ENCODE measurements at regions not wholly inside any gene's neighbourhood (a gene's known extent, or its start where the extent isn't known, plus 50 kb on each side); places are given as distances from the start of the nearest gene placed in this dataset.

GRCh38 chr1:105684714-105685113, 1371.8 kb upstream of the PRMT6 start:
- no peak for TF ChIP-seq MYC (IDR thresholded peaks at IDR 0.05; ENCODE audit: low read depth, low read length)
- no peak for TF ChIP-seq CTCF (IDR thresholded peaks at IDR 0.05; ENCODE audit: low read depth, low read length)
- TF ChIP-seq MAX (IDR thresholded peaks at IDR 0.05; ENCODE audit: low read depth, low read length), result no peak
- no peak for TF ChIP-seq POLR2A (IDR thresholded peaks at IDR 0.05; ENCODE audit: extremely low read depth, insufficient read length)
- no peak for DNase-seq (ENCODE audit: low read depth)
- H3K4me3 ChIP-seq (ENCODE audit: low read depth, low read length), result no peak overlapping the region

- no peak for DNase-seq (ENCODE audit: low read depth)
- TF ChIP-seq CTCF (IDR thresholded peaks at IDR 0.05; ENCODE audit: low read depth, low read length) (no peak), MAX (IDR thresholded peaks at IDR 0.05; ENCODE audit: low read depth, low read length) (no peak), POLR2A (IDR thresholded peaks at IDR 0.05; ENCODE audit: extremely low read depth, insufficient read length) (no peak), MYC (IDR thresholded peaks at IDR 0.05; ENCODE audit: low read depth, low read length) (no peak)
- no peak overlapping the region for H3K4me3 ChIP-seq (ENCODE audit: low read depth, low read length)
Measured at GRCh38 chr1:105686026-105686425, 1370.4 kb upstream of the PRMT6 start.

- no peak for TF ChIP-seq MYC (IDR thresholded peaks at IDR 0.05; ENCODE audit: low read depth, low read length)
- no peak for TF ChIP-seq MAX (IDR thresholded peaks at IDR 0.05; ENCODE audit: low read depth, low read length)
- TF ChIP-seq CTCF (IDR thresholded peaks at IDR 0.05; ENCODE audit: low read depth, low read length), result no peak
- no peak for TF ChIP-seq POLR2A (IDR thresholded peaks at IDR 0.05; ENCODE audit: extremely low read depth, insufficient read length)
- DNase-seq (ENCODE audit: low read depth), result no peak
- no peak overlapping the region for H3K4me3 ChIP-seq (ENCODE audit: low read depth, low read length)
Measured at GRCh38 chr1:105686874-105687690, 1369.4 kb upstream of the PRMT6 start.

- no peak overlapping the region for H3K4me3 ChIP-seq (ENCODE audit: low read depth, low read length)
- DNase-seq (ENCODE audit: low read depth), result no peak
- TF ChIP-seq MYC (IDR thresholded peaks at IDR 0.05; ENCODE audit: low read depth, low read length) (no peak), POLR2A (IDR thresholded peaks at IDR 0.05; ENCODE audit: extremely low read depth, insufficient read length) (no peak), MAX (IDR thresholded peaks at IDR 0.05; ENCODE audit: low read depth, low read length) (no peak), CTCF (IDR thresholded peaks at IDR 0.05; ENCODE audit: low read depth, low read length) (no peak)
Measured at GRCh38 chr1:105700723-105701122, 1355.8 kb upstream of the PRMT6 start.

- no peak for TF ChIP-seq CTCF (IDR thresholded peaks at IDR 0.05; ENCODE audit: low read depth, low read length)
- no peak for TF ChIP-seq POLR2A (IDR thresholded peaks at IDR 0.05; ENCODE audit: extremely low read depth, insufficient read length)
- no peak for TF ChIP-seq MAX (IDR thresholded peaks at IDR 0.05; ENCODE audit: low read depth, low read length)
- TF ChIP-seq MYC (IDR thresholded peaks at IDR 0.05; ENCODE audit: low read depth, low read length), result no peak
- DNase-seq (ENCODE audit: low read depth), result no peak
- no peak overlapping the region for H3K4me3 ChIP-seq (ENCODE audit: low read depth, low read length)
Measured at GRCh38 chr1:105724286-105724685, 1332.2 kb upstream of the PRMT6 start.
